HFFc6 (cell line): ENCODE measurements at regions not wholly inside any gene's neighbourhood (a gene's known extent, or its start where the extent isn't known, plus 50 kb on each side); places are given as distances from the start of the nearest gene placed in this dataset.

Source experiments
- DNase-seq: peaks from one replicate; pipeline ENCODE4 v3.0.0-alpha.2; 2018
- H3K27ac Mint-ChIP-seq: 2 replicates; pipeline ENCODE4 v1.8.0; 2020; ENCODE audit warnings: mild to moderate bottlenecking, mixed read lengths
- H3K27me3 Mint-ChIP-seq: 2 replicates; pipeline ENCODE4 v1.8.0; 2021; ENCODE audit warnings: mild to moderate bottlenecking, moderate library complexity, mixed read lengths; ENCODE audit not compliant: insufficient read depth
- H3K36me3 Mint-ChIP-seq: 2 replicates; pipeline ENCODE4 v1.8.0; 2021; ENCODE audit warnings: low read depth, mixed read lengths
- H3K4me1 Mint-ChIP-seq: 2 replicates; pipeline ENCODE4 v1.8.0; 2020; ENCODE audit warnings: low read depth, mixed read lengths
- H3K4me3 Mint-ChIP-seq: 2 replicates; pipeline ENCODE4 v1.8.0; 2020; ENCODE audit warnings: mild to moderate bottlenecking, moderate library complexity, mixed read lengths
- H3K9me3 Mint-ChIP-seq: 2 replicates; pipeline ENCODE4 v1.8.0; 2020; ENCODE audit warnings: mild to moderate bottlenecking, mixed read lengths
- CTCF ChIP-seq: fragments of 200-600 bp; sonication (generic); IDR thresholded peaks from 2 replicates; pipeline ENCODE4 v1.5.0; 2021; ENCODE audit warnings: antibody characterized with exemption, mild to moderate bottlenecking

- no peak for TF ChIP-seq CTCF
- peaks cover 24% of the 10 kb centered on the region for H3K36me3 Mint-ChIP-seq
- H3K27me3 Mint-ChIP-seq, result peaks cover 1% of the 10 kb centered on the region; the same call in 1 of the 2 replicates
- DNase-seq, result no peak
- peaks cover 78% of the 10 kb centered on the region for H3K9me3 Mint-ChIP-seq
- no peaks in the 10 kb centered on the region for H3K4me1 Mint-ChIP-seq
- no peak overlapping the region for H3K27ac Mint-ChIP-seq
- H3K4me3 Mint-ChIP-seq, result no peak overlapping the region
Measured at GRCh38 chr11:70924108-70924507, 328.3 kb downstream of the SHANK2 start.

- peaks cover 21% of the 10 kb centered on the region for H3K36me3 Mint-ChIP-seq
- no peak overlapping the region for H3K27ac Mint-ChIP-seq
- no peaks in the 10 kb centered on the region for H3K27me3 Mint-ChIP-seq
- no peaks in the 10 kb centered on the region for H3K4me1 Mint-ChIP-seq
- DNase-seq, result no peak
- TF ChIP-seq CTCF, result no peak
- no peak overlapping the region for H3K4me3 Mint-ChIP-seq
- peaks cover 79% of the 10 kb centered on the region for H3K9me3 Mint-ChIP-seq
Measured at GRCh38 chr11:70925238-70925637, 327.1 kb downstream of the SHANK2 start.

- no peak overlapping the region for H3K27ac Mint-ChIP-seq
- H3K9me3 Mint-ChIP-seq, result peaks cover 74% of the 10 kb centered on the region
- peaks cover 11% of the 10 kb centered on the region for H3K36me3 Mint-ChIP-seq
- no peak for DNase-seq
- TF ChIP-seq CTCF, result no peak
- no peaks in the 10 kb centered on the region for H3K27me3 Mint-ChIP-seq
- no peak overlapping the region for H3K4me3 Mint-ChIP-seq
- H3K4me1 Mint-ChIP-seq, result no peaks in the 10 kb centered on the region
Measured at GRCh38 chr11:70926543-70927201, 325.7 kb downstream of the SHANK2 start.

GRCh38 chr11:70928854-70929598, 323.4 kb downstream of the SHANK2 start:
- Mint-ChIP-seq H3K27me3 (no peaks in the 10 kb centered on the region), H3K27ac (no peak overlapping the region), H3K4me1 (no peaks in the 10 kb centered on the region), H3K36me3 (no peaks in the 10 kb centered on the region; the same call in 1 of the 2 replicates), H3K9me3 (peaks cover 66% of the 10 kb centered on the region), H3K4me3 (no peak overlapping the region)
- no peak for DNase-seq
- TF ChIP-seq CTCF, result no peak

- DNase-seq, result no peak
- peaks cover 68% of the 10 kb centered on the region for H3K9me3 Mint-ChIP-seq
- no peak overlapping the region for H3K4me3 Mint-ChIP-seq
- no peak overlapping the region for H3K27ac Mint-ChIP-seq
- no peaks in the 10 kb centered on the region for H3K4me1 Mint-ChIP-seq
- no peak for TF ChIP-seq CTCF
- H3K27me3 Mint-ChIP-seq, result no peaks in the 10 kb centered on the region
- no peaks in the 10 kb centered on the region; the same call in 1 of the 2 replicates for H3K36me3 Mint-ChIP-seq
Measured at GRCh38 chr11:70930215-70930614, 322.2 kb downstream of the SHANK2 start.
